A549 (cell line): ENCODE measurements at regions not wholly inside any gene's neighbourhood (a gene's known extent, or its start where the extent isn't known, plus 50 kb on each side); places are given as distances from the start of the nearest gene placed in this dataset.

ENCODE experiments used
- ATAC-seq, 2 experiments: fragments of 200-7000 bp in 1 of 2; fragments of >200 bp in 1 of 2; cut with Nextera tagmentation in 1 of 2; cut with Tn5 transposase in 1 of 2; 3 replicates each; pipeline versions ENCODE4 v1.8.0 to v1.9.1; 2018 to 2020; ENCODE audit warnings: mild to moderate bottlenecking in 1 of 2, moderate library complexity in 1 of 2
- CTCF ChIA-PET: fragments of 300-600 bp; sonication (Branson Sonifier 250); formaldehyde crosslinking; extraction: SDS; loops from one replicate; lab custom pipeline; 2021; ENCODE audit warnings: antibody characterized with exemption, inconsistent platforms; lab: Yijun Ruan, JAX
- POLR2A ChIA-PET: fragments of 350-600 bp; formaldehyde crosslinking; extraction: SDS; loops from one replicate; lab custom pipeline; 2021; ENCODE audit warnings: antibody characterized with exemption, inconsistent platforms; lab: Yijun Ruan, JAX
- DNase-seq, 2 experiments: peaks; one replicate each; pipeline versions ENCODE4 v3.0.0 to v3.0.0-alpha.2; 2011 to 2016; ENCODE audit warnings: low read depth in 1 of 2, low spot score in 1 of 2
- FAIRE-seq: peaks from 2 replicates; lab custom pipeline; 2011; peaks lifted over from hg19 to GRCh38; lab: Jason Lieb, UNC
- H3K27ac ChIP-seq, 2 experiments: fragments of >200 bp; sonication (Bioruptor Twin); formaldehyde crosslinking; 3 replicates each; pipeline ENCODE4 v1.5.1; 2016 to 2017
- H3K4me1 ChIP-seq: fragments of >200 bp; sonication (Bioruptor Twin); formaldehyde crosslinking; 3 replicates; pipeline ENCODE4 v1.6.1; 2016
- H3K4me2 ChIP-seq: fragments of >200 bp; sonication (Bioruptor Twin); formaldehyde crosslinking; 3 replicates; pipeline ENCODE4 v1.6.1; 2016
- H3K4me3 ChIP-seq: fragments of >200 bp; sonication (Bioruptor Twin); formaldehyde crosslinking; 3 replicates; pipeline ENCODE4 v1.5.1; 2016
- H3K9me3 ChIP-seq: fragments of >200 bp; sonication (Bioruptor Twin); formaldehyde crosslinking; 3 replicates; pipeline ENCODE4 v1.6.1; 2016
- BHLHE40 ChIP-seq: IDR thresholded peaks from 2 replicates; pipeline ENCODE4 v1.6.1; 2012; ENCODE audit warnings: low read depth, low read length, inconsistent platforms
- CBX8 ChIP-seq: fragments of 200-600 bp; sonication (generic); IDR thresholded peaks from 2 replicates; pipeline ENCODE4 v1.6.1; 2016
- CEBPB ChIP-seq, 2 experiments: fragments of >200 bp in 1 of 2; sonication (Bioruptor Twin) in 1 of 2; formaldehyde crosslinking in 1 of 2; IDR thresholded peaks; 2 replicates each; pipeline ENCODE4 v1.6.1; 2012 to 2016
- CHD2 ChIP-seq: fragments of 150-350 bp; IDR thresholded peaks from 2 replicates; pipeline ENCODE4 v1.6.1; 2014; ENCODE audit warnings: low read length; ENCODE audit not compliant: partially characterized antibody
- CHD4 ChIP-seq: fragments of 200-600 bp; sonication (generic); IDR thresholded peaks from 2 replicates; pipeline ENCODE4 v1.6.1; 2016; ENCODE audit warnings: antibody characterized with exemption, mild to moderate bottlenecking, borderline replicate concordance
- CTCF ChIP-seq: fragments of >200 bp; sonication (Bioruptor Twin); formaldehyde crosslinking; IDR thresholded peaks from 3 replicates; pipeline ENCODE4 v1.5.1; 2016
- EHMT2 ChIP-seq: fragments of 200-600 bp; sonication (generic); IDR thresholded peaks from 2 replicates; pipeline ENCODE4 v1.6.1; 2016; ENCODE audit warnings: antibody characterized with exemption, low read depth, mild to moderate bottlenecking, moderate library complexity
- ESRRA ChIP-seq: fragments of 150-350 bp; IDR thresholded peaks from 2 replicates; pipeline ENCODE4 v1.6.1; 2014; ENCODE audit warnings: mild to moderate bottlenecking, low read length, borderline replicate concordance
- FOXS1 ChIP-seq: fragments of 250-450 bp; sonication (Bioruptor Pico); IDR thresholded peaks from 2 replicates; pipeline ENCODE4 v1.5.0; 2020; ENCODE audit warnings: mild to moderate bottlenecking, moderate library complexity
- GATA3 ChIP-seq: IDR thresholded peaks from 2 replicates; pipeline ENCODE4 v1.6.1; 2012; ENCODE audit warnings: borderline replicate concordance
- HDAC2 ChIP-seq: fragments of 200-600 bp; sonication (generic); IDR thresholded peaks from 2 replicates; pipeline ENCODE4 v1.6.1; 2016
- HES2 ChIP-seq: fragments of >200 bp; sonication (Bioruptor Twin); formaldehyde crosslinking; IDR thresholded peaks from 2 replicates; pipeline ENCODE4 v1.6.1; 2016
- HEYL ChIP-seq: fragments of 250-450 bp; sonication (Bioruptor Pico); IDR thresholded peaks from 2 replicates; pipeline ENCODE4 v1.8.0; 2021; ENCODE audit warnings: mild to moderate bottlenecking, moderate library complexity
- HOXB5 ChIP-seq: fragments of 250-450 bp; sonication (Bioruptor Pico); IDR thresholded peaks from 2 replicates; pipeline ENCODE4 v1.5.0; 2020; ENCODE audit warnings: mild to moderate bottlenecking, moderate library complexity
- KDM1A ChIP-seq: fragments of 200-600 bp; sonication (generic); IDR thresholded peaks from 2 replicates; pipeline ENCODE4 v1.6.1; 2016; ENCODE audit warnings: low read depth, mild to moderate bottlenecking
- MAFK ChIP-seq: fragments of 450-650 bp; IDR thresholded peaks from 2 replicates; pipeline ENCODE4 v1.6.1; 2014; ENCODE audit not compliant: partially characterized antibody
- MAZ ChIP-seq: fragments of 150-350 bp; IDR thresholded peaks from 2 replicates; pipeline ENCODE4 v1.6.1; 2014; ENCODE audit warnings: antibody characterized with exemption, low read depth, low read length, borderline replicate concordance
- MYC ChIP-seq: IDR thresholded peaks from 2 replicates; pipeline ENCODE4 v1.6.1; 2012; ENCODE audit warnings: mild to moderate bottlenecking, inconsistent platforms, low read length, improper control_type of control experiment, borderline replicate concordance
- POLR2AphosphoS2 ChIP-seq: conservative IDR thresholded peaks from 2 replicates; pipeline ENCODE4 v1.6.1; 2012; ENCODE audit warnings: low read length, improper control_type of control experiment, inconsistent platforms
- RAD21 ChIP-seq, 2 experiments: fragments of >200 bp in 1 of 2; sonication (Bioruptor Twin) in 1 of 2; formaldehyde crosslinking in 1 of 2; IDR thresholded peaks in 1 of 2; conservative IDR thresholded peaks in 1 of 2; 2 replicates in 1 of 2; 3 replicates in 1 of 2; pipeline ENCODE4 v1.6.1; 2012 to 2018; ENCODE audit warnings: inconsistent platforms in 1 of 2
- RARB ChIP-seq: fragments of 250-450 bp; sonication (Bioruptor Pico); IDR thresholded peaks from 2 replicates; pipeline ENCODE4 v1.8.0; 2021; ENCODE audit warnings: mild to moderate bottlenecking, moderate library complexity
- SMC3 ChIP-seq: fragments of >200 bp; sonication (Bioruptor Twin); formaldehyde crosslinking; IDR thresholded peaks from 3 replicates; pipeline ENCODE4 v1.6.1; 2018; ENCODE audit warnings: inconsistent platforms
- USF2 ChIP-seq: fragments of 450-650 bp; IDR thresholded peaks from 2 replicates; pipeline ENCODE4 v1.6.1; 2014; ENCODE audit warnings: antibody characterized with exemption
- ZC3H11A ChIP-seq: fragments of 450-650 bp; IDR thresholded peaks from 2 replicates; pipeline ENCODE4 v1.6.1; 2014; ENCODE audit warnings: antibody characterized with exemption, mild to moderate bottlenecking
- ZFP36 ChIP-seq: fragments of 450-650 bp; IDR thresholded peaks from 2 replicates; pipeline ENCODE4 v1.6.1; 2014; ENCODE audit warnings: borderline replicate concordance; ENCODE audit not compliant: partially characterized antibody
- ZSCAN20 ChIP-seq: fragments of 250-450 bp; sonication (Bioruptor Pico); IDR thresholded peaks from 2 replicates; pipeline ENCODE4 v1.8.0; 2022; ENCODE audit warnings: mild to moderate bottlenecking, moderate library complexity
- WGBS: methylation state at CpG from one replicate; pipeline ENCODE4 v1.1.6; 2017; ENCODE audit errors: missing lambda C conversion rate; 5-methylcytosine and 5-hydroxymethylcytosine counted together
- TF ChIP-seq, protein P1 (sequence below): fragments of 250-450 bp; sonication (Bioruptor Pico); IDR thresholded peaks from 2 replicates; pipeline ENCODE4 v1.5.0; 2020; ENCODE audit warnings: low read depth, mild to moderate bottlenecking, moderate library complexity
- TF ChIP-seq, protein P2 (sequence below): IDR thresholded peaks from 2 replicates; pipeline ENCODE4 v1.6.1; 2012
- TF ChIP-seq, protein P3 (sequence below): fragments of 200-600 bp; sonication (generic); IDR thresholded peaks from 2 replicates; pipeline ENCODE4 v1.6.1; 2016; ENCODE audit warnings: antibody characterized with exemption, mild to moderate bottlenecking, moderate library complexity
- TF ChIP-seq, protein P4 (sequence below): IDR thresholded peaks from 2 replicates; pipeline ENCODE4 v1.6.1; 2012; ENCODE audit warnings: low read depth, borderline replicate concordance

DNA sequence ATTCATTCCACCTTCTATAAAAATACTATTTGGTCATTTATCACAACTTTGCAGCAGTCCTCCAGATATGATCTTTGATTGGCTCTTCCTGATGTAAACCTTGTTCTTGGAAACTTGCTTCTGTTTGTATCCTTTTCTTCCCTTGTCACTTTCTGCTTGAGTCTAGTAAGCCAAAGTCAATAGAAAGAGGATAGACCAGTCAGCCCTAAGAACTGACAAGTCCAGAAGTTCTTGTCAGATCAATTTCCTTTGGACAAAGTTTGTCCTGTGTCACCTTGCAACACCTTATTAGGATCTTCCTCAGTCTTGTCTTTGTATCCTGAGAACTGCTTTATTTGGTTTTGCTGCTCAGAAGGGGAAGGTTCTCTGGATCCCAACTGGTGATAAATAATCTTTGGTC, 87.9 kb upstream of the CCDC54 start:
- Histone ChIP-seq H3K4me1 (peaks cover 9% of the 10 kb centered on the region; the same call in 2 of the 3 replicates), H3K27ac (no peak overlapping the region), H3K4me3 (no peak overlapping the region), H3K9me3 (no peaks in the 10 kb centered on the region), H3K4me2 (no peak overlapping the region)
- FAIRE-seq (no peak), DNase-seq (no peak), ATAC-seq (no peak)
- POLR2A ChIA-PET = no interaction called here
- TF ChIP-seq, protein P1, sequence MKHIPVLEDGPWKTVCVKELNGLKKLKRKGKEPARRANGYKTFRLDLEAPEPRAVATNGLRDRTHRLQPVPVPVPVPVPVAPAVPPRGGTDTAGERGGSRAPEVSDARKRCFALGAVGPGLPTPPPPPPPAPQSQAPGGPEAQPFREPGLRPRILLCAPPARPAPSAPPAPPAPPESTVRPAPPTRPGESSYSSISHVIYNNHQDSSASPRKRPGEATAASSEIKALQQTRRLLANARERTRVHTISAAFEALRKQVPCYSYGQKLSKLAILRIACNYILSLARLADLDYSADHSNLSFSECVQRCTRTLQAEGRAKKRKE (CRISPR knock-in tag) = no peak
- TF ChIP-seq USF2 = no peak
- no peak for TF ChIP-seq KDM1A
- no peak for TF ChIP-seq MYC
- no peak for TF ChIP-seq HOXB5 (CRISPR knock-in tag)
- no peak for TF ChIP-seq MAFK
- TF ChIP-seq HES2 = no peak
- no peak for TF ChIP-seq CHD4
- TF ChIP-seq, protein P2, sequence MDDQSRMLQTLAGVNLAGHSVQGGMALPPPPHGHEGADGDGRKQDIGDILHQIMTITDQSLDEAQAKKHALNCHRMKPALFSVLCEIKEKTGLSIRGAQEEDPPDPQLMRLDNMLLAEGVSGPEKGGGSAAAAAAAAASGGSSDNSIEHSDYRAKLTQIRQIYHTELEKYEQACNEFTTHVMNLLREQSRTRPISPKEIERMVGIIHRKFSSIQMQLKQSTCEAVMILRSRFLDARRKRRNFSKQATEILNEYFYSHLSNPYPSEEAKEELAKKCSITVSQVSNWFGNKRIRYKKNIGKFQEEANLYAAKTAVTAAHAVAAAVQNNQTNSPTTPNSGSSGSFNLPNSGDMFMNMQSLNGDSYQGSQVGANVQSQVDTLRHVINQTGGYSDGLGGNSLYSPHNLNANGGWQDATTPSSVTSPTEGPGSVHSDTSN = no peak
- no peak for TF ChIP-seq BHLHE40
- no peak for TF ChIP-seq CHD2
- TF ChIP-seq FOXS1 = no peak
- TF ChIP-seq, protein P3, sequence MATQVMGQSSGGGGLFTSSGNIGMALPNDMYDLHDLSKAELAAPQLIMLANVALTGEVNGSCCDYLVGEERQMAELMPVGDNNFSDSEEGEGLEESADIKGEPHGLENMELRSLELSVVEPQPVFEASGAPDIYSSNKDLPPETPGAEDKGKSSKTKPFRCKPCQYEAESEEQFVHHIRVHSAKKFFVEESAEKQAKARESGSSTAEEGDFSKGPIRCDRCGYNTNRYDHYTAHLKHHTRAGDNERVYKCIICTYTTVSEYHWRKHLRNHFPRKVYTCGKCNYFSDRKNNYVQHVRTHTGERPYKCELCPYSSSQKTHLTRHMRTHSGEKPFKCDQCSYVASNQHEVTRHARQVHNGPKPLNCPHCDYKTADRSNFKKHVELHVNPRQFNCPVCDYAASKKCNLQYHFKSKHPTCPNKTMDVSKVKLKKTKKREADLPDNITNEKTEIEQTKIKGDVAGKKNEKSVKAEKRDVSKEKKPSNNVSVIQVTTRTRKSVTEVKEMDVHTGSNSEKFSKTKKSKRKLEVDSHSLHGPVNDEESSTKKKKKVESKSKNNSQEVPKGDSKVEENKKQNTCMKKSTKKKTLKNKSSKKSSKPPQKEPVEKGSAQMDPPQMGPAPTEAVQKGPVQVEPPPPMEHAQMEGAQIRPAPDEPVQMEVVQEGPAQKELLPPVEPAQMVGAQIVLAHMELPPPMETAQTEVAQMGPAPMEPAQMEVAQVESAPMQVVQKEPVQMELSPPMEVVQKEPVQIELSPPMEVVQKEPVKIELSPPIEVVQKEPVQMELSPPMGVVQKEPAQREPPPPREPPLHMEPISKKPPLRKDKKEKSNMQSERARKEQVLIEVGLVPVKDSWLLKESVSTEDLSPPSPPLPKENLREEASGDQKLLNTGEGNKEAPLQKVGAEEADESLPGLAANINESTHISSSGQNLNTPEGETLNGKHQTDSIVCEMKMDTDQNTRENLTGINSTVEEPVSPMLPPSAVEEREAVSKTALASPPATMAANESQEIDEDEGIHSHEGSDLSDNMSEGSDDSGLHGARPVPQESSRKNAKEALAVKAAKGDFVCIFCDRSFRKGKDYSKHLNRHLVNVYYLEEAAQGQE = no peak
- no peak for TF ChIP-seq RARB (CRISPR knock-in tag)
- no peak for TF ChIP-seq CBX8
- TF ChIP-seq RAD21 (conservative IDR thresholded peaks at IDR 0.05 in 1 of 2, IDR thresholded peaks at IDR 0.05 in 1 of 2) = no peak
- TF ChIP-seq EHMT2 = no peak
- no peak for TF ChIP-seq SMC3
- TF ChIP-seq, protein P4, sequence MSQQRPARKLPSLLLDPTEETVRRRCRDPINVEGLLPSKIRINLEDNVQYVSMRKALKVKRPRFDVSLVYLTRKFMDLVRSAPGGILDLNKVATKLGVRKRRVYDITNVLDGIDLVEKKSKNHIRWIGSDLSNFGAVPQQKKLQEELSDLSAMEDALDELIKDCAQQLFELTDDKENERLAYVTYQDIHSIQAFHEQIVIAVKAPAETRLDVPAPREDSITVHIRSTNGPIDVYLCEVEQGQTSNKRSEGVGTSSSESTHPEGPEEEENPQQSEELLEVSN = no peak
- CTCF ChIA-PET = no interaction called here

GRCh38 chr3:107294117-107294516, 83.1 kb upstream of the CCDC54 start:
- CTCF ChIA-PET = no interaction called here
- Histone ChIP-seq H3K27ac (no peak overlapping the region), H3K4me3 (no peak overlapping the region), H3K4me2 (no peak overlapping the region), H3K9me3 (peaks cover 5% of the 10 kb centered on the region; the same call in 1 of the 3 replicates), H3K4me1 (no peaks in the 10 kb centered on the region)
- ATAC-seq (no peak), DNase-seq (no peak), FAIRE-seq (no peak)
- WGBS = 0% methylated on average over 1 of the region's 1 CpG
- POLR2A ChIA-PET = no interaction called here
- TF ChIP-seq RARB (CRISPR knock-in tag) (no peak), ZFP36 (no peak), POLR2AphosphoS2 (no peak), HEYL (CRISPR knock-in tag) (no peak), HDAC2 (no peak), KDM1A (no peak), CTCF (no peak), GATA3 (no peak), FOXS1 (no peak), ZC3H11A (no peak), MAFK (no peak), CEBPB (IDR thresholded peaks at IDR 0.05) (no peak), ZSCAN20 (CRISPR knock-in tag) (no peak), ESRRA (no peak), MAZ (no peak)
